SKM-1 treated with dmso at 0.1 percent for 144 hours (cell line): ENCODE measurements at regions not wholly inside any gene's neighbourhood (a gene's known extent, or its start where the extent isn't known, plus 50 kb on each side); places are given as distances from the start of the nearest gene placed in this dataset.

Experiments used
- DNase-seq: peaks from one replicate; lab custom pipeline; 2025; ENCODE audit not compliant: unreplicated experiment; lab: John Stamatoyannopoulos, UW

DNA sequence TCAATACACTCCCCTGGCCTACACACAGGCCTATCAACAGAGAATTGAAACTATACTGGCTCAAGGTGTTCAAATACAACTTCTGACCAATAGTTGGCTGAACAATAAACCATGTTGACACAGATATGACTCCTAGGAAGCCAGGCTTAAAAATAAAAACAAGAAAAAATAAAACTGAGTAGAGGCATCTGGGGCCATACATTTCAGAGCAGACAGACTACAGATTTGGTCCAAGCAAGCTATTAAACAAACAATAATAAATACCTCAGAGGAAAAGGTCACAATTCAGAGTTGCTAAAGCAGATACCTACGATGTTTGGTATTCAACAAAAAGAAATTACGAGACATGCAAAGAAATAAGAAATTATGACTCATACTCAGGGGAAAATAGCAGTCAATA, 132.8 kb upstream of the ACVR2A start:
- no peak for DNase-seq

DNA sequence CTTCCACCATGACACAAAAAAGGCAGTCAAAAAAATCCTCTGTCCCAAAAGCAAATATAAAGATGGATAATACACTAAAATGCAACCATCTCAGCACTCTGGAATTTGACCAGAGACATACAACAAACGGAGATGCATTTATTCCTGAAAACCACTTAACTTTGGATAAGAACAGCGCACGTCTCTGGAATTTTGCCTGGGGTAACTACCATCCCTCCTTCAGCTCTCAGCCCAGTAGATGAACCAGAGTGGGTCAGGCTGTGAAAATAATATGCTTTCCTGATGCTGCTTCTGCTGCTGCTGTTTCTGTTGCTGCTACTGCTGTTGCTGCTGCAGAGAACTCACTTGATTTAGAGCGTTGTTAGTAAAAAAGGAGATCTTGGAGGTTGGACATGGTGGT, 133.8 kb upstream of the ACVR2A start:
- DNase-seq = no peak

DNA sequence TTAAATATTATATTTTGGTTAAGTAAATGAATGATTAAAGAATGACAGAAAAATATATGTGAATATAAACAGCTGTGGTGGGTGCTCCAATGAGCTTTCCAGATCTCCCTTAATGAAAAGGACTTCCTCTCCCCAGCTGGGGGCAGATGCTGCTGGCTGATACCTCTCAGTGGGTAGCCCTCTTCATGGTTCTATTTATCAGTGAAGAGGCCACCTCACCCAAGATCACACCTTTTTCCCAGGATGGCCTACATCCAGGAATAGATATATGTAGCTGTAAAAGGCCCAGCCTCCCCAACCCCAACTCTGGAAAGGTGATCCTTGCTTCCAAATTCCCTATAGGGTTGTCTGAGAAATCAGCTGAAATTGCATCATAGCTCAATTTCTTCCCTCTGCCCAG, 135.2 kb upstream of the ACVR2A start:
- no peak for DNase-seq

DNA sequence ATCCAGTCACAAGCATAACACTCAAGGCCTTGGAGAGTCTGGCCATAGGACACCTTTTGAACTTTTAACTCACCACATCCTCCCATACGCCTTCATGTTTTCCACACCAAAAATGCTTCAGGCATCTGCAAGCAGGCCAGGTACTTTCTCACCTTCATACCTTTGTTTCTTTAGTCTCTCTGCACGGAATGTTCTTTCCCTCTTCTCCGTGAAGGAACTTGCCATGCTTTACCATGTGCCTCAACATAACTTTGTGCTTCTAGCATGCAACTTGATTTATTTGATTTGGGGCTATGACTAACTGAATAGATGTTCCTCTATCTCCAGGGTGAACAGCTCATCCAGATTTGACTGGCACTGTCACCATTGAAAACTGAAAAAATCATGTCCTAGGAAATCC, 141.7 kb upstream of the ACVR2A start:
- DNase-seq = no peak

DNA sequence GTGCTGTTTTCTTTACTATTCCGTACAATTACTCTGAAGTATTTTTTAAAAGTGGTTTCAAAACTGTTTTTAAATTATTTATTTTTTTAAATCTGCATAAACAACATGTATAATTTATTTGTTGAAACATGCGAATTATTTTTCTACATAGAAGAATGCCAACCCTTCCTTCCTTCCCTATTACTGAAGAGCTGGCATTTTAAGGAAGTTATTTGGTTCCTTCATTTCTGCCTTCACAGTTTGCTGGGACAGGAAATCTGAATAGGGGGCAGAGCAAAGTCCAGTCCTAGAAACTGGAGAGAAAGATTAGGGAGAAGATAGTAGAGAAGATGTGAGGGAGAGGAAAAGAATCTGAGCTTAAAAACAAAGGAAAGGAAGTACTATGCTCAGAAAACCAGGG, 146.7 kb upstream of the ACVR2A start:
- DNase-seq = no peak

DNA sequence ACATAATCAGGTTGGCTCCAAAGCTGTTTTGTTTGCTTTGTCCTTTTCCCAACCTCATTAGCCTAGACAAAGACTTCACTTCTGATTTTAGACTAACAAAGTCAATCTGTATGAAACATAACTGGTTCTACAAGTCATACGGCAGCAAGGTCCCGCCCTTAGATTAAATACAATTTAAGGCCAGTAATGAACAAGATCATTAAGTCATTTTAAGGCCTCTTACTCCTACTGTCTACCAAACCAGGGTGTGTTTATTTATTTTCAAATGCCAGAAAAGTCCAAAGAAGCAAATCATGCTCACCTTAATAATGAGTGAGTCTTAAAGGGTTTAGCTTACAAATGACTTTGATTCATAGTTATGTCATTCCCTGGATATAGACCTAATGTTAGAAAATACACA, 148.4 kb upstream of the ACVR2A start:
- DNase-seq = no peak

DNA sequence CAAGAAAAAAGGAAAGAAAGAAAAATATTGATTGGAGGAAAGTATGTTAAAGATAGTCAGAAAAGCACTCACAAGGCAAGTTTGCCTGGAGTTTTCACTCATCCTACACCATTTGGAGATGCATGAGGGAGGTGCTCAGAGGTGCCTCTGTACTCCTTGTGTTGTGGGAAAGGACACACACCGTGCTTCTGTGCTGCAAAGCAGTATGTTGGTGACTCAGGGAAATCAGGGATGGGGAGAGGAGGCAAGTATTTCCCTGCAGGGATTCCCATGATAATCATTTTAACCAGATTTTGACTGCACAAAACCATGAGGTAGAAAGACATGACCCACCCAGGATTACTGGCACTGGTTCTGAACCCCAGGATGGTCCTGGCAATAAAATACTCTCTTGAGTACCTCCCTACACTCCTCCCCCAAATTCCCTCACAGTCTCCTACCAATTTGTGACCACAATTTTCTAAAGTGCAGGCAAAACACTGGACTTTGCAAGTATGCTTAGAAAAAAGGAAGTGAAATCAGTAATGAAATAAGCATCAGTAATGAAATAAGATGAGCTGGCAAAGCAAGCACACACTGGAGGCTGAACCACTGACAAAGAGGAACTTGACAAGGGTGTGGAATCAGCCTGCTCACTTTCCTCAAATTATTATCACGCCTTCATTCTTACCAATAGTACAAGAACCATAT, 155.5 kb upstream of the ACVR2A start:
- peak; percentile 93 for DNase-seq

DNA sequence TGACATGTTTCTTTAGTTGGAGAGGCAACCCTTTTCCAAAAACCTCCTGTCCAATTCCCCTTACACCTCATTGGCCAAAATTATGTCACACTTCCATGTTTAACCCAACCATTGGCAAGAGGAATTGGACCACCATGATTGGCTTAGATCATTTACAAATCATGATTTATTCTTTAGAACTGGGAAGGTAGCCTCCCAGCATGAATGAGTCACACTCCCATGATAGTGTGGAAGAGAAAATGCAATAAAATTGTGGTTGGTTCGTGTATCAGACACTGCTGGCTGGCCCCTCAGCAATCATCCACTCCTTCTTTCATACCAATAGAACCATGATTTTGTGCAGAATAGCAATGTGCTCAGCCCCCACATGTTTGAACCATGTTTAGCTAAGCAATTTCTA, 156.6 kb upstream of the ACVR2A start:
- no peak for DNase-seq

DNA sequence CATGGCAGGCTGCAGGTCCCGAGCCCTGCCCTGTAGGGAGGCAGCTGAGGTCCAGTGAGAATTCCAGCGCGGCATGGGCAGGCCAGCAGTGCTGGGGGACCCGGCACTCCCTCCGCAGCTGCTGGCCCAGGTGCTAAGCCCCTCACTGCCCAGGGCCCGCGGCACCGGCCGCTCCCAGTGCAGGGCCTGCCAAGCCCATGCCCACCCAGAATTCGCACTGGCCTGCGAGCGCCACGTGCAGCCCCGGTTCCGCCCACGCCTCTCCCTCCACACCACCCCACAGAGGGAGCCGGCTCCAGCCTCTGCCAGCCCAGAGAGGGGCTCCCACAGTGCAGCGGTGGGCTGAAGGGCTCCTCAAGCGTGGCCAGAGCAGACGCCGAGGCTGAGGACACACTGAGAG, 158.5 kb upstream of the ACVR2A start:
- DNase-seq = no peak

DNA sequence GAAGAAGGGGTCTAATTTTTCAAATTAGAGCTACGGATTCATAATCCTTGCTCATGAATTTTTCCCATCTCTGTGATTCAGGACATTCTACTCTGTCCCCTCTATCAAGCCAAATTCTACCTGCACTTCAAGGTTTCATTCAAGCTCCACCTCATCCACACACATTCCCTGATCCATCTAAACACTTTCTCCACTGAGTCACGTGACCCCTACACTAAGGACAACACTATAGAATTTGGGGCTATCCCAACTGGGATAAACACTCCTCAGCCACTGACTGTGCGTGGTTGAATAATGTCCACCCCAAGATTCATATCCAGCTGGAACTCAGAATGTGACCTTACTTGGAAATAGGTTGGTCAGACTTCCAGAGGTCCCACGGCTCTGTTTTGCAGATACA, 159.9 kb upstream of the ACVR2A start:
- no peak for DNase-seq

DNA sequence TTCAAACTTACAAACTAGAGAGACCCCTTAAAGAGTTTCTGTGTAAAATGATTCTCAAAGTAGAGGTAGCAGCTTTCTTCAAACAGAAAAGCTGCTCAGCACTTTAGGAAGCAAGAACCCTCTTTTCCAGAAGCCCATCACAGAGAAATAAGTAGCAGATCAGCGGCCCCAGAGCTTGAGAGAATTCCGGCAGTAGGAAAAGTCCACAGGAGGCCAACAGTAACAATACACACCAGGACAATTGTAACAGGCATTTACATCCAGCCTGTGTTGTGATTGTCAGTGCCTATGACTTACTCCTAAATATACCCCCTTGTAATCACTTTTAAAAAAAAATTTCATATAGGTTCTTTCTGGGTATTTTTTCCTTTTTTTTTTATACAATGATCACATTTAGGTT, 161.4 kb upstream of the ACVR2A start:
- no peak for DNase-seq

DNA sequence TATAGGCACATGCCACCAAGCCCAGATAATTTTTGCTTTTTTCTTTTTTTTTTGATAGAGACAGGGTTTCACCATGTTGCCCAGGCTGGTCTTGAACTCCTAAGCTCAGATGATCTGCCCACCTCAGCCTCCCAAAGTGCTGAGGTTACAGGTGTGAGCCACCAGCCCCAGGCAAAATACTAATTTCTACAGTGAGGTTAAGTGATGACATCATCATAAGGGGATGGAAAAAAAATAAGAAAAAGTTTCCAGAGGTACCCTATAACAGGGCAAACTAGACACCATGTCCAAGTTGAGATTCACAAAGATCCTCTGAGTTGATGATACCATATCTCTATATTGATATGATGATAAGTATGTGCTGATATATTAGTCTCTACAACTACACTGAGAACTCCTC, 163.7 kb upstream of the ACVR2A start:
- no peak for DNase-seq

DNA sequence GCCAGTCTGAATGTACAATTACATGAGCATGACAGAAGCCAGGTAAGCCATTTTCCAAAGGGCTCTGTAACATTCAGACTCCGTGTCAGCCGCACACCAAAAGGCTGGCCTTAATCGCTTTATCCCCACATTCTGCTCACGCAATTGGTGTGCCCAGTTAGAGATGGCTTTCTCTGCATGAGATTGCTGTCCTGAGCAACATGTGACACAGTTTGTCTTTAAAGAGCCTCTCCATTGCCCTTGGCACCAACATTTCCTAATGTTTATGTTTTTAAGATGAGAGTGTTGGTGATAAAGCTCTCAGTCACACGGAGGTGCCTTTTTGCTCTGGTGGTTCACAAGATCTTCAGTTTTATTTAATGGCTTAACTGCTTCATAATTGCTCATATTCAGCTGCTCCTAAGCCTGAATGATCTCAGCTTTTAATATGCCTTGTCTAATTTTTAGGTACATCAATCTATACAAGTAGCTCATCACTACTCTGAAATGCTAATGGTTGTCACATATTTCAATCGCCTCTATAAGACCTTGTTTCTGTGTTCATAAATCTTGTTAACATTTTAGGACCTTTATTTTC, 164.8 kb upstream of the ACVR2A start:
- no peak for DNase-seq

DNA sequence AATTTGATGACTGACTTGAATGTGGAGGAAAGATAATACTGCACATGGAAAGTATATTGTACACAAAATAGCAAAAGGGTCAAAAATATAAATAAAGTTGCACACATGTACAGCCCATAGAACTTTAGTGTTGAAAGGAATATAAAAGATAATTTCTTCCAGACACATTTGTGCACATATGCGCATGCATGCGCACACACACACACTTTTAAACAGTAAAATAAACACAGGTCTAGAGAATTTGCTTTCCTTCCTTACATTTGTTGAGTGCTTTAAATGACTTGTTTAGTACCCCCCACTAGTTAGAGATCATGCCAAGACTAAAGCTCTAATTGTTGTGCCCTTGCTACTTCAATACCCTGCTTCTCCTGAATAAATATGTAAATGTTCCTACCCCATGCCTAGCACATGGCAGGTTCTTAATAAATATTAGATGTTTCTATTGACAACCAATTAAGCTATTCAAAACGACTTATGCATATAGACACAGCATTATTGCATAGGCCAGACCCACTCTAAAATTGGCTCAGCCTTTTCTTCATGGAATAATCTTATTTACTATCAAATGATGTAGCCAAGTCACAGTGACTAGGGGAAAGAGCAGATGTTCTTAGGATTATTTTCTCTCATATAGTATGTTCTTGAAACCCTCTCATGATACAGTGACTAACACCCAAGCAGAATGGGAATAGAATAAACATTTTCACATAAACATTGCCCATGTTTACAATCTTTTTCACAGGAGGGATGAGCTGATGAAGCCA, 165.5 kb upstream of the ACVR2A start:
- DNase-seq = no peak

DNA sequence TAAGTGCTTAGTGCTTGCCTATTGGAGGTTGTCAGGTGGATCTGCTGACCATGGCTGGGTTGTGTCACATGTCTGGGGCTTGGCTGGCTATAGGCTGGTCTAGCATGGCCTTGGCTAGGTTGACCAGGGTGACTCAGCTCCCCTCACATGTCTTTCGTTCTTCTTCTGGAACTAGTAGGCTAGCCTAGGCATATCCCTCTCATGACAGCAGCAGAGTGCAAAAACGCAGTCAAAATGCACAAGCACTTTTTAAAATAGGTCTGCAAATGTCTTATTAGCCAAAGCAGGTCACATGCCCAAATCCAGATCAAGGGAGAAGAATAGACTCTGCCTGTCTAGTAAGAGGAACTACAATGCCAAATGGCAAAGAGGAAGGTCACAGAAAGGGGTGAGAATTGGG, 179.7 kb upstream of the ACVR2A start:
- no peak for DNase-seq

DNA sequence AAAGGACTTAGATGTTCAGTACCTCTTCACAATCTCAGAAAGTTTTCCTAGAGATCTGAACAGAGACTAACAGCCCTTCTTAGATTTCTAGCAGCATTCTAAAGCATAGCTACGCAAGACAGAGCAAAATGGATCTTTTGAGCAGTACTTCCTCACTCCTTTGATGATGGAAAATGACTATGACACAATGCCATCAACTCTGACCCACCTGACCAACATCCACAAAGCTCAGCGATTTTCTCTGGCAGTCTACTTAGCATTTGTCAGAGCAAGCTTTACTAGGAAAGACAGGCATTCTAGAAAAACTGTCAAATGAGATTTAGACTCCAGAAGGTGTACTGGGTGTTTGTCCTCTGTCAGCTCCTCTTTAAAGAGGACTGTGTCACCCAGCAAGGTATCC, 180.9 kb upstream of the ACVR2A start:
- DNase-seq = no peak

DNA sequence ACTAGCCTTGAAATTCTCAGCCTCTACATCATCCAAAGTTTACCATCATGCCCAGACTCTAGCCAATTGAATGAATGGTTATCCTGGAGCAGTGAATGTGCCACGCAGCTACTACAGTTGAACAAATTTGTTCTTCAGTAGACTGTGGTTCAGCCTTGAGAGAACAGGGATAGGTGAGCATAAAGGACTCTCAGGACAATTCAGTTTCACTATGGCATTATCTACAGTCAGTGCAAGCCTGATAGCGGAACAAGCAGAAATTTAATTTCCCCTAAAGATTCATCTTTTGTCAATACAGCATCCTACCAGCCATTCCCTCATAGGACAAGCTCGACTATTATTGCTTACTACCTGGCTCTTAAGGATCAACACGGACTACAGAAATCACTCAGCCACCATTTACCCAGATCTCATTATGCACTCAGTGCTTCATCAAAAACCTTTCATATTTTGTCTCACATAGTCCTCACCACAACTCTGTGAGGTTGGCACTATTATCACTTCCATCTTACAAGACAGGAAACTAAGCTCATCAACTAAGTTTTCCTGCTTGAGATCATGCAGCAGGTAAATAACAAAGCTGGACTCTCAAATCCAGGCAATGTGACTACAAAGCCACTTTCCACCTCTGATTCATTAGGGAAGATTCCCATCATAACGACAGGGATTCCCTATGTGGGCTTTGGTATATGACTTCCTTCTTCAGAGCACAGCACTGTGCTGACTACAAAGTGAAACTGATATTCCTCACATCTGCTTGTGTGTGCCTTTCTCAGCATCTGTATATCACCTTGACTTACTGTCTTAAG, 181.5 kb upstream of the ACVR2A start:
- DNase-seq = no peak

DNA sequence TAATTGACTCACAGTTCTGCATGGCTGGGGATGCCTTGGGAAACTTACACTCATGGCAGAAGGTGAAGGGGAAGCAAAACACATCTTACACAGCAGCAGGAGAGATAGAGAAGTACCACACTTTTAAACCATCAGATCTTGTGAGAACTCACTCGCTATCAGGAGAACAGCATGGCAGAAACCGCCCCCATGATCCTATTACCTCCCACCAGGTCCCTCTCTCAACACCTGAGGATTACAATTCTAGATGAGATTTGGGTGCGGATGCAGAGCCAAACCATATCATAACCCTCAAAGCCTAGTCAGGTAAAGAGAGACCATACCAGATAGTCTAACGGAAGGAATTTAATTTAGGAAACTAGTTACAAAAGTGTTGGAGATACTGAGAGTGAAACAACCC, 182.6 kb upstream of the ACVR2A start:
- no peak for DNase-seq

DNA sequence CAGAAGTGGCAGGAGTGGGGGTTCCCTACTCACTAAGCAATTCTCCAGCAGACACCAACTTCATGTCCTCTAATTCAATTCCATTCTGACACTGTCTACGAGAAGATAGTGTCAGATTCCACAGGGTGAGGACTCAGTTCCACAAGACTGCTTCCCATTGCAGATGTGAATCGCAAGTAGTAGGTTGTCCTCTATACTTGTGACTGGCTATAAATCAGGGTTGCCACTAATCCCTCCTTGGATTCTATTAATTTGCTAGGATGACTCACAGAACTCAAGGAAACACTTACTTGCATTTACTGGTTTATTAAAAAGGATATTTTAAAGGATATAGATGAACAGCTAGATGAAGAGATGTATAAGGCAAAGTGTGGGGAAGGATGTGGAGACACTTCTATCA, 184.1 kb upstream of the ACVR2A start:
- DNase-seq = no peak

DNA sequence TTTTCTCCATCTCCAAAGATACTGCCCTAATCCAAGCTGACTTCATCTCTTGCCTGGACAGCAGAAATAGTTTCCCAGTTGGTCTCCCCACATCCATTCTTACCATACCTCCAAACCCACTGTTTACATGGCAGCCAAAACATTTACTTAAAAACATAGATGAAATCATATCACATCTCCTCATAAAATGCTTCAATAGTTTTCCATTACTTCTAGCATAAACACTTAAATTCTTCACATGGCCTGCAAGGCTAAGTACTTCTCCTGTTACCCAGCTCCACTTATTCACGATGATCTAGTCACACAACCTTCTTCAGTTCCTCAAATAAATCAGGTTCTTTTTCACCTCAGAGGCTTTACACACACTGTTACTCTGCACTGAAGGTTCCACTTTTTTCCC, 185.8 kb upstream of the ACVR2A start:
- DNase-seq = no peak

DNA sequence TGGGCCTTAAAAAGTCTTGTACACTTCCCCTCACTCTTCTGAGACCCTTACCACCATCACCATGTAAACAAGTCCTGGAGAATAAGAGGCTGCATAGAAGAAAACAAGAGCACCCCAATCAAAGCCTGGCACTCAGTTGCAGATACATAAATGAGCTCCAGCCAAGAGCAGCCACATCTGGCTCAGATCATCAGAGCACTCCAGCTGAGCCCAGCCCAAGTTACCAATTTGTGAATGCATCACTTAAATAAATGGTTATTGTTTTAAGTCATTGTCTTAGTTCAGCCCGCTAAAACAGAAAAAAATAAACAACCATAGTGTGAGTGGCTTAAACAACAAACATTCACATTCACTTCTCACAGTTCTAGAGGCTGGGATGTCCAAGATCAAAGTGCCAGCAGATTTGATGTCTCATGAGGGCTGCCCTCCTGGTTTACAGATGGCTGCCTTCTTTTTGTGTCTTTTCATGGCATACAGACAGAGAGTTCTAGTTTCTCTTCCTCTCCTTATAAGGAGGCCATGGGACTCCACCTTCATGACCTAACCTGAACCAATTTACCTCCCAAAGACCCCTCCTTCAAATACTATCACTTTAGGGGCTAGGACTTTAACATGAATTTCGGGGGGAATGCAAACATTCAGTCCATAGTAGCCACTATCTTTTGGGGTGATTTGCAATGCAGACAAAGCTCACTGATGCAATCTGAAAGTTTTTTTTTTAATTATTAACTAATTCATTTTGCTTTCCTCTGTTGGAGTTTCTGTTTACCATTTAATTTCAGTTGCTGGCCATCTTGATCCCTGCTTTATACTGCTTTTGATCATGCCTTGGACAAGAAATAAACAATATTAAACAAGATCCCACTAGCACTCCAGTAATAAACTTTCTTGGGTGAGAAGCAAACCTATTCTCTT, 187.5 kb upstream of the ACVR2A start:
- no peak for DNase-seq
